GM21529 (cell line): ENCODE measurements at regions not wholly inside any gene's neighbourhood (a gene's known extent, or its start where the extent isn't known, plus 50 kb on each side); places are given as distances from the start of the nearest gene placed in this dataset.

Source experiments
- ATAC-seq: cut with Tn5 transposase; IDR thresholded peaks from one replicate; pipeline ENCODE4 v1.9.1; 2021; ENCODE audit not compliant: unreplicated experiment

- ATAC-seq = no peak
Observed at GRCh38 chr5:124648902-124649467, 97.5 kb downstream of the ZNF608 start.

GRCh38 chr5:124647352-124647751, 99.1 kb downstream of the ZNF608 start:
- no peak for ATAC-seq

GRCh38 chr5:124645396-124645795, 101.0 kb downstream of the ZNF608 start:
- ATAC-seq = no peak

GRCh38 chr5:124644582-124644981, 101.9 kb downstream of the ZNF608 start:
- ATAC-seq = no peak

- ATAC-seq = no peak
Observed at GRCh38 chr5:124644138-124644537, 102.3 kb downstream of the ZNF608 start.

GRCh38 chr5:124643336-124643735, 103.1 kb downstream of the ZNF608 start:
- ATAC-seq = no peak

- ATAC-seq = no peak
Observed at GRCh38 chr5:124642151-124642550, 104.3 kb downstream of the ZNF608 start.

GRCh38 chr5:124641154-124641792, 105.2 kb downstream of the ZNF608 start:
- ATAC-seq = no peak

GRCh38 chr5:124639095-124639665, 107.3 kb downstream of the ZNF608 start:
- no peak for ATAC-seq

- no peak for ATAC-seq
Observed at GRCh38 chr5:124637011-124637410, 109.4 kb downstream of the ZNF608 start.

GRCh38 chr5:124634741-124635323, 111.6 kb downstream of the ZNF608 start:
- ATAC-seq = peak; percentile 32

GRCh38 chr5:124634228-124634739, 112.2 kb downstream of the ZNF608 start:
- no peak for ATAC-seq

- ATAC-seq = no peak
Observed at GRCh38 chr5:124633209-124633608, 113.2 kb downstream of the ZNF608 start.

- no peak for ATAC-seq
Observed at GRCh38 chr5:124631874-124632550, 114.4 kb downstream of the ZNF608 start.

- ATAC-seq = peak; percentile 80
Observed at GRCh38 chr5:124630767-124631704, 115.4 kb downstream of the ZNF608 start.

GRCh38 chr5:124628721-124629596, 117.5 kb downstream of the ZNF608 start:
- ATAC-seq = no peak

- no peak for ATAC-seq
Observed at GRCh38 chr5:124627815-124628595, 118.4 kb downstream of the ZNF608 start.

- no peak for ATAC-seq
Observed at GRCh38 chr5:124626053-124626452, 120.4 kb downstream of the ZNF608 start.

GRCh38 chr5:124623265-124623664, 123.2 kb downstream of the ZNF608 start:
- ATAC-seq = no peak
